H1 (cell line): ENCODE measurements at regions not wholly inside any gene's neighbourhood (a gene's known extent, or its start where the extent isn't known, plus 50 kb on each side); places are given as distances from the start of the nearest gene placed in this dataset.

Experiments used
- CTCF ChIA-PET: fragments of 300-600 bp; sonication (Branson Sonifier 250); formaldehyde crosslinking; loops from one replicate; lab custom pipeline; 2021; ENCODE audit not compliant: partially characterized antibody; lab: Charles Lee
- POLR2A ChIA-PET: fragments of 300-600 bp; sonication (Branson Sonifier 250); formaldehyde crosslinking; loops from one replicate; lab custom pipeline; 2021; ENCODE audit warnings: inconsistent platforms; ENCODE audit not compliant: partially characterized antibody; lab: Charles Lee
- DNase-seq, 2 experiments: peaks; one replicate each; pipeline versions ENCODE4 v3.0.0 to v3.0.0-alpha.2; 2010 to 2022; ENCODE audit warnings: low spot score in 2 of 2, low read depth in 1 of 2, mixed read lengths in 1 of 2
- FAIRE-seq: peaks from 2 replicates; lab custom pipeline; 2011; peaks lifted over from hg19 to GRCh38; lab: Jason Lieb, UNC
- H2AFZ ChIP-seq: 2 replicates; pipeline ENCODE4 v1.8.1; 2012; ENCODE audit warnings: low read length, inconsistent platforms
- H2AK5ac ChIP-seq: 2 replicates; pipeline ENCODE4 v1.6.1; 2013; ENCODE audit warnings: low read depth, low read length
- H2BK120ac ChIP-seq: replicated peaks from 2 replicates; pipeline ENCODE3; 2013; ENCODE audit warnings: low read depth, low read length, inconsistent platforms
- H2BK12ac ChIP-seq: 2 replicates; pipeline ENCODE4 v1.6.1; 2013; ENCODE audit warnings: low read depth, low read length
- H2BK15ac ChIP-seq: 2 replicates; pipeline ENCODE4 v1.6.1; 2013; ENCODE audit warnings: low read length
- H2BK20ac ChIP-seq: 2 replicates; pipeline ENCODE4 v1.6.1; 2013; ENCODE audit warnings: low read length
- H2BK5ac ChIP-seq: 2 replicates; pipeline ENCODE4 v1.6.1; 2013; ENCODE audit warnings: low read depth, low read length
- H3K14ac ChIP-seq: 2 replicates; pipeline ENCODE4 v1.6.1; 2013; ENCODE audit warnings: inconsistent platforms; ENCODE audit not compliant: insufficient read length
- H3K18ac ChIP-seq: 2 replicates; pipeline ENCODE4 v1.6.1; 2013; ENCODE audit warnings: low read length; ENCODE audit errors: extremely low read depth
- H3K23ac ChIP-seq: 2 replicates; pipeline ENCODE4 v1.6.1; 2013; ENCODE audit warnings: inconsistent platforms; ENCODE audit not compliant: insufficient read length
- H3K23me2 ChIP-seq: 2 replicates; pipeline ENCODE4 v1.6.1; 2013; ENCODE audit warnings: low read depth, low read length
- H3K27ac ChIP-seq: 2 replicates; pipeline ENCODE4 v1.6.1; 2011; ENCODE audit warnings: low read depth, low read length, inconsistent platforms
- H3K27me3 ChIP-seq, 4 experiments: replicated peaks in 1 of 4; 1 replicate in 1 of 4; 2 replicates in 3 of 4; pipeline versions ENCODE4 v1.6.1 to v1.8.1; 2011 to 2013; ENCODE audit warnings: low read length in 3 of 4, mild to moderate bottlenecking in 3 of 4, inconsistent platforms in 2 of 4, mixed read lengths in 2 of 4, moderate library complexity in 1 of 4; ENCODE audit not compliant: control insufficient read depth in 3 of 4, insufficient read depth in 3 of 4; ENCODE audit errors: extremely low read depth in 1 of 4
- H3K36me3 ChIP-seq, 4 experiments: 2 replicates each; pipeline versions ENCODE4 v1.6.1 to v1.8.1; 2011 to 2013; ENCODE audit warnings: mild to moderate bottlenecking in 4 of 4, low read length in 3 of 4, moderate library complexity in 2 of 4, control low read depth in 1 of 4, inconsistent platforms in 1 of 4; ENCODE audit not compliant: insufficient read depth in 4 of 4, control insufficient read depth in 2 of 4
- H3K4ac ChIP-seq: replicated peaks from 2 replicates; pipeline ENCODE3; 2013; ENCODE audit warnings: low read length, low read depth, mixed read lengths, inconsistent platforms; ENCODE audit not compliant: insufficient read length
- H3K4me1 ChIP-seq, 4 experiments: replicated peaks in 1 of 4; 1 replicate in 1 of 4; 2 replicates in 3 of 4; pipeline versions ENCODE4 v1.6.1 to v1.8.1; 2011 to 2013; ENCODE audit warnings: low read length in 3 of 4, inconsistent platforms in 2 of 4, mixed read lengths in 1 of 4; ENCODE audit not compliant: insufficient read depth in 4 of 4, control insufficient read depth in 3 of 4
- H3K4me2 ChIP-seq, 2 experiments: 2 replicates each; pipeline versions ENCODE4 v1.6.1 to v1.8.1; 2011 to 2013; ENCODE audit warnings: low read depth in 2 of 2, low read length in 2 of 2, control low read depth in 1 of 2, inconsistent platforms in 1 of 2, mild to moderate bottlenecking in 1 of 2; ENCODE audit not compliant: insufficient read depth in 1 of 2
- H3K4me3 ChIP-seq, 4 experiments: fragments of 200-600, 300-600 bp in 1 of 4; sonication (generic), shearing (Covaris generic), sonication (Bioruptor Twin) in 1 of 4; 2 replicates each; pipeline versions ENCODE4 v1.5.1 to v1.8.1; 2011 to 2016; ENCODE audit warnings: low read length in 4 of 4, low read depth in 3 of 4, control low read depth in 2 of 4, inconsistent platforms in 2 of 4, mild to moderate bottlenecking in 2 of 4, mixed read lengths in 1 of 4, moderate library complexity in 1 of 4; ENCODE audit not compliant: insufficient read depth in 2 of 4; ENCODE audit errors: extremely low read depth in 1 of 4
- H3K56ac ChIP-seq: replicated peaks from 2 replicates; pipeline ENCODE3; 2013; ENCODE audit warnings: low read depth, mild to moderate bottlenecking, mixed read lengths, low read length, inconsistent platforms; ENCODE audit not compliant: insufficient read length
- H3K79me1 ChIP-seq: 2 replicates; pipeline ENCODE4 v1.6.1; 2013; ENCODE audit warnings: low read depth, low read length, control low read depth
- H3K79me2 ChIP-seq, 2 experiments: 2 replicates each; pipeline versions ENCODE4 v1.6.1 to v1.8.1; 2012 to 2013; ENCODE audit warnings: low read length in 2 of 2, mild to moderate bottlenecking in 2 of 2, inconsistent platforms in 1 of 2; ENCODE audit not compliant: insufficient read depth in 2 of 2, control insufficient read depth in 1 of 2
- H3K9ac ChIP-seq, 4 experiments: replicated peaks in 1 of 4; 1 replicate in 1 of 4; 2 replicates in 3 of 4; pipeline versions ENCODE4 v1.6.1 to v1.8.1; 2011 to 2013; ENCODE audit warnings: low read depth in 3 of 4, low read length in 3 of 4, control low read depth in 2 of 4, mild to moderate bottlenecking in 2 of 4, moderate library complexity in 2 of 4, inconsistent platforms in 1 of 4; ENCODE audit errors: extremely low read depth in 1 of 4
- H3K9me3 ChIP-seq, 2 experiments: 2 replicates each; pipeline versions ENCODE4 v1.6.1 to v1.8.1; 2012 to 2013; ENCODE audit warnings: mild to moderate bottlenecking in 2 of 2, moderate library complexity in 2 of 2, control low read depth in 1 of 2, inconsistent platforms in 1 of 2, low read depth in 1 of 2, low read length in 1 of 2, mixed read lengths in 1 of 2; ENCODE audit not compliant: insufficient read depth in 2 of 2
- H4K20me1 ChIP-seq, 2 experiments: replicated peaks in 1 of 2; 2 replicates each; pipeline versions ENCODE3 to v1.8.1; 2011 to 2013; ENCODE audit warnings: inconsistent platforms in 2 of 2, low read length in 2 of 2, mild to moderate bottlenecking in 1 of 2; ENCODE audit not compliant: insufficient read depth in 2 of 2, control insufficient read depth in 1 of 2
- H4K5ac ChIP-seq: 2 replicates; pipeline ENCODE4 v1.6.1; 2013; ENCODE audit warnings: low read length, low read depth, mixed read lengths, inconsistent platforms; ENCODE audit not compliant: insufficient read length
- H4K8ac ChIP-seq: 2 replicates; pipeline ENCODE4 v1.8.0; 2013; ENCODE audit warnings: mild to moderate bottlenecking, moderate library complexity, low read length, inconsistent platforms; ENCODE audit not compliant: insufficient read depth; ENCODE audit errors: extremely low read depth
- H4K91ac ChIP-seq: replicated peaks from 2 replicates; pipeline ENCODE3; 2013; ENCODE audit warnings: low read length, mixed read lengths, inconsistent platforms; ENCODE audit not compliant: insufficient read length
- CBX5 ChIP-seq: fragments of 300-800, 300-1000 bp; sonication (generic); IDR thresholded peaks from 2 replicates; pipeline ENCODE4 v1.7.1; 2016; ENCODE audit warnings: antibody characterized with exemption, low read length, low read depth
- CBX8 ChIP-seq: fragments of 300-800, 300-1000 bp; sonication (generic); IDR thresholded peaks from 2 replicates; pipeline ENCODE4 v1.7.1; 2016; ENCODE audit warnings: low read depth, low read length, borderline replicate concordance
- CREB1 ChIP-seq: IDR thresholded peaks from 2 replicates; pipeline ENCODE4 v1.6.1; 2012; ENCODE audit warnings: inconsistent platforms
- EP300 ChIP-seq, 2 experiments: IDR thresholded peaks; 1 replicate in 1 of 2; 2 replicates in 1 of 2; pipeline ENCODE4 v1.6.1; 2011 to 2012; ENCODE audit warnings: low read depth in 2 of 2, low read length in 2 of 2, mild to moderate bottlenecking in 2 of 2, borderline replicate concordance in 1 of 2, inconsistent platforms in 1 of 2, moderate library complexity in 1 of 2
- HDAC2 ChIP-seq, 2 experiments: fragments of 300-600 bp in 1 of 2; sonication (generic) in 1 of 2; IDR thresholded peaks; 2 replicates each; pipeline ENCODE4 v1.6.1; 2011 to 2012; ENCODE audit warnings: low read depth in 2 of 2, low read length in 2 of 2, mild to moderate bottlenecking in 2 of 2, moderate library complexity in 2 of 2, borderline replicate concordance in 1 of 2, inconsistent platforms in 1 of 2
- MAFK ChIP-seq: IDR thresholded peaks from 2 replicates; pipeline ENCODE4 v1.6.1; 2012; ENCODE audit warnings: low read depth, mild to moderate bottlenecking, improper control_type of control experiment, low read length
- POLR2AphosphoS5 ChIP-seq: IDR thresholded peaks from 2 replicates; pipeline ENCODE4 v1.6.1; 2011; ENCODE audit warnings: low read depth, low read length
- RFX5 ChIP-seq: IDR thresholded peaks from 2 replicates; pipeline ENCODE4 v1.6.1; 2011; ENCODE audit warnings: low read depth, low read length, improper control_type of control experiment, borderline replicate concordance
- SP4 ChIP-seq: IDR thresholded peaks from 2 replicates; pipeline ENCODE4 v1.6.1; 2012; ENCODE audit warnings: low read length, inconsistent platforms
- WGBS, 2 experiments: shearing (Covaris generic) in 1 of 2; methylation state at CpG; one replicate each; pipeline versions ENCODE4 v1.1.6 to v1.1.7; 2013 to 2015; ENCODE audit warnings: low lambda C conversion rate in 2 of 2, mixed read lengths in 2 of 2, inconsistent platforms in 1 of 2, low coverage in 1 of 2, missing lambda C conversion rate in 1 of 2; ENCODE audit not compliant: insufficient replicate concordance in 2 of 2, insufficient coverage in 1 of 2, insufficient read length in 1 of 2; ENCODE audit errors: extremely low coverage in 1 of 2, missing lambda C conversion rate in 1 of 2; 5-methylcytosine and 5-hydroxymethylcytosine counted together
- TF ChIP-seq, protein P1 (sequence below): IDR thresholded peaks from 2 replicates; pipeline ENCODE4 v1.6.1; 2012; ENCODE audit warnings: low read length, inconsistent platforms
- TF ChIP-seq, protein P2 (sequence below): IDR thresholded peaks from 2 replicates; pipeline ENCODE4 v1.6.1; 2011; ENCODE audit warnings: low read length, improper control_type of control experiment

DNA sequence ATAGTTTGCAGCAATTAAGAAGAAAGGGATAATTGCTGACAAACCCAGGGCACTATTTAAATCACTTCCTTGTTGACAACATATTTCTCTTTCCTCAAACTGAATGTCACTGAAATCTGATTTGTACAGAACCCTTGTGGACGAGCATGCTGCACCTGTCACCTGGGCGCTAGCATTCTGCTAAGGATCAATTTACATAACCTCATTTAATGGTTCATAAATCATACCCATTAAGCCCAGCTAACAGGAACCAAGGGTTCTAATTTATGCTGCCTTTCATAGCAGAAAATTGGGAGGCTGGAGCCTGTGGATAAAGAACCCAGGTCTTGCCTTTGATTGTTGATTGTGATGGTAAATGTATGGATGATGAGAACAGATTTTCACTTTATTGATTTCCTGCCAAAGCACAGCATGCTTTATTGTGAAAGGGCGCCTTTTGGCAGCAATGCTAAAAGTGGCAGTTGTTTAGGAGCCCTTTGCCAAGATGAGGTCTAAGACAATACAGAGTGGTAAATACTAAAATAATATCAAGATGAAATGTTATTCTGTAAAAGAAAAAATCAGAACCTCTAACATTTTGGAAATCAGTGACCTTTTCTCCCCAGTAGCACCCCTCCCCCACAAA is 95.4 kb downstream of the NKX2-1 start:
- H3K79me1 ChIP-seq: no peaks in the 10 kb centered on the region
- no peak overlapping the region for H3K23ac ChIP-seq
- H3K14ac ChIP-seq: no peak overlapping the region
- no peaks in the 10 kb centered on the region for H3K36me3 ChIP-seq
- FAIRE-seq (no peak), DNase-seq (no peak)
- H2AFZ ChIP-seq: no peak overlapping the region
- no peak overlapping the region for H3K56ac ChIP-seq
- 61% methylated on average over 3 of the region's 3 CpGs; no CpG with 5 or more reads in 1 of the 2 experiments for WGBS, 2 experiments
- no peaks in the 10 kb centered on the region; a peak in 1 of 7 replicates for H3K27me3 ChIP-seq
- no peak overlapping the region for H2BK12ac ChIP-seq
- H4K8ac ChIP-seq: no peak overlapping the region
- H4K5ac ChIP-seq: no peak overlapping the region
- H3K79me2 ChIP-seq: no peaks in the 10 kb centered on the region
- H4K20me1 ChIP-seq: no peaks in the 10 kb centered on the region
- no peak overlapping the region for H3K27ac ChIP-seq
- H3K18ac ChIP-seq: no peak overlapping the region
- H2BK120ac ChIP-seq: no peak overlapping the region
- H2AK5ac ChIP-seq: no peak overlapping the region
- no peak overlapping the region for H3K9ac ChIP-seq
- H3K23me2 ChIP-seq: no peaks in the 10 kb centered on the region
- H3K4me3 ChIP-seq: no peak overlapping the region
- ChIA-PET POLR2A (no interaction called here), CTCF (interaction anchor here (1.7 kb wide), 1 partner anchor 355 kb away, joined by 4 read pairs; no protein-coding TSS in a partner anchor)
- no peak overlapping the region for H2BK20ac ChIP-seq
- no peak overlapping the region for H3K4me2 ChIP-seq
- no peaks in the 10 kb centered on the region for H3K9me3 ChIP-seq
- no peak overlapping the region for H2BK5ac ChIP-seq
- peaks cover 0 to 6% (median 2%) of the 10 kb centered on the region in 4 experiments; a peak in 2 of 7 replicates for H3K4me1 ChIP-seq
- no peak overlapping the region for H2BK15ac ChIP-seq
- H4K91ac ChIP-seq: no peak overlapping the region
- H3K4ac ChIP-seq: no peak overlapping the region
- TF ChIP-seq CBX8 (no peak), EP300 (IDR thresholded peaks at IDR 0.05; ENCODE audit: borderline replicate concordance in 1 of 2, low read depth in 2 of 2, low read length in 2 of 2) (no peak), CREB1 (no peak), RFX5 (no peak), HDAC2 (IDR thresholded peaks at IDR 0.05; ENCODE audit: borderline replicate concordance in 1 of 2, low read depth in 2 of 2, low read length in 2 of 2) (no peak), SP4 (no peak), CBX5 (no peak), MAFK (no peak), POLR2AphosphoS5 (no peak)
- TF ChIP-seq, protein P1, sequence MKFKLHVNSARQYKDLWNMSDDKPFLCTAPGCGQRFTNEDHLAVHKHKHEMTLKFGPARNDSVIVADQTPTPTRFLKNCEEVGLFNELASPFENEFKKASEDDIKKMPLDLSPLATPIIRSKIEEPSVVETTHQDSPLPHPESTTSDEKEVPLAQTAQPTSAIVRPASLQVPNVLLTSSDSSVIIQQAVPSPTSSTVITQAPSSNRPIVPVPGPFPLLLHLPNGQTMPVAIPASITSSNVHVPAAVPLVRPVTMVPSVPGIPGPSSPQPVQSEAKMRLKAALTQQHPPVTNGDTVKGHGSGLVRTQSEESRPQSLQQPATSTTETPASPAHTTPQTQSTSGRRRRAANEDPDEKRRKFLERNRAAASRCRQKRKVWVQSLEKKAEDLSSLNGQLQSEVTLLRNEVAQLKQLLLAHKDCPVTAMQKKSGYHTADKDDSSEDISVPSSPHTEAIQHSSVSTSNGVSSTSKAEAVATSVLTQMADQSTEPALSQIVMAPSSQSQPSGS: no peak
- TF ChIP-seq, protein P2, sequence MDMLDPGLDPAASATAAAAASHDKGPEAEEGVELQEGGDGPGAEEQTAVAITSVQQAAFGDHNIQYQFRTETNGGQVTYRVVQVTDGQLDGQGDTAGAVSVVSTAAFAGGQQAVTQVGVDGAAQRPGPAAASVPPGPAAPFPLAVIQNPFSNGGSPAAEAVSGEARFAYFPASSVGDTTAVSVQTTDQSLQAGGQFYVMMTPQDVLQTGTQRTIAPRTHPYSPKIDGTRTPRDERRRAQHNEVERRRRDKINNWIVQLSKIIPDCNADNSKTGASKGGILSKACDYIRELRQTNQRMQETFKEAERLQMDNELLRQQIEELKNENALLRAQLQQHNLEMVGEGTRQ: no peak
